ENCODE measurements at regions not wholly inside any gene's neighbourhood (a gene's known extent, or its start where the extent isn't known, plus 50 kb on each side); places are given as distances from the start of the nearest gene placed in this dataset.

DNA sequence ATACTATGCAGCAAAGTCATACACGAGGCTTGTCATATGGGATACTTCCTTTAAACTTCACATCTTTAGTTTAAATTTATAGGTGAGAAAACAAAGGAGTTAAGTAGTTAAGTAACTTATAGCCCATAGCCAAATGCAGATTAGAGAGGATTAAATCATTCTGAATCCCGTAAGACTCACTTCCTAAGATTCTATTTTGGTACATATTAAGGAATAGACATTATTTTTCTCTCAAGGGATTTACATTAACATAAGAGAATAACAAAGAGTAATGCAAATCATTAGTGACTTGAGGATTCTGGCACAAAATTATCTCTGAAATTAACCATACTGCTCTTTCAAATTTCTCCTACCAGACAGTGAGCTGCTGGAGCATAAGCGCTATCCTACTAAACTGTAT is 747.4 kb upstream of the ARPP21 start:
- TF ChIP-seq, protein P1, sequence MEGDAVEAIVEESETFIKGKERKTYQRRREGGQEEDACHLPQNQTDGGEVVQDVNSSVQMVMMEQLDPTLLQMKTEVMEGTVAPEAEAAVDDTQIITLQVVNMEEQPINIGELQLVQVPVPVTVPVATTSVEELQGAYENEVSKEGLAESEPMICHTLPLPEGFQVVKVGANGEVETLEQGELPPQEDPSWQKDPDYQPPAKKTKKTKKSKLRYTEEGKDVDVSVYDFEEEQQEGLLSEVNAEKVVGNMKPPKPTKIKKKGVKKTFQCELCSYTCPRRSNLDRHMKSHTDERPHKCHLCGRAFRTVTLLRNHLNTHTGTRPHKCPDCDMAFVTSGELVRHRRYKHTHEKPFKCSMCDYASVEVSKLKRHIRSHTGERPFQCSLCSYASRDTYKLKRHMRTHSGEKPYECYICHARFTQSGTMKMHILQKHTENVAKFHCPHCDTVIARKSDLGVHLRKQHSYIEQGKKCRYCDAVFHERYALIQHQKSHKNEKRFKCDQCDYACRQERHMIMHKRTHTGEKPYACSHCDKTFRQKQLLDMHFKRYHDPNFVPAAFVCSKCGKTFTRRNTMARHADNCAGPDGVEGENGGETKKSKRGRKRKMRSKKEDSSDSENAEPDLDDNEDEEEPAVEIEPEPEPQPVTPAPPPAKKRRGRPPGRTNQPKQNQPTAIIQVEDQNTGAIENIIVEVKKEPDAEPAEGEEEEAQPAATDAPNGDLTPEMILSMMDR (IDR thresholded peaks at IDR 0.05): no peak
- TF ChIP-seq POLR2A (IDR thresholded peaks at IDR 0.05): no peak
